Astrocyte (in vitro differentiated cells and primary cell): ENCODE measurements at regions not wholly inside any gene's neighbourhood (a gene's known extent, or its start where the extent isn't known, plus 50 kb on each side); places are given as distances from the start of the nearest gene placed in this dataset.

ENCODE experiments used
- DNase-seq: peaks from one replicate; pipeline ENCODE4 v3.0.0-alpha.2; 2010; ENCODE audit warnings: low read depth
- FAIRE-seq: peaks from 2 replicates; lab custom pipeline; 2011; peaks lifted over from hg19 to GRCh38; lab: Jason Lieb, UNC
- H2AFZ ChIP-seq: 2 replicates; pipeline ENCODE4 v1.6.0; 2012; ENCODE audit warnings: low read depth, low read length, inconsistent platforms
- H3K27ac ChIP-seq: 2 replicates; pipeline ENCODE4 v1.5.1; 2011; ENCODE audit warnings: low read depth, low read length, inconsistent platforms
- H3K27me3 ChIP-seq: 2 replicates; pipeline ENCODE4 v1.6.0; 2011; ENCODE audit warnings: low read length, inconsistent platforms; ENCODE audit not compliant: insufficient read depth
- H3K36me3 ChIP-seq: 2 replicates; pipeline ENCODE4 v1.5.1; 2011; ENCODE audit warnings: low read length, inconsistent platforms; ENCODE audit not compliant: insufficient read depth
- H3K4me1 ChIP-seq: 2 replicates; pipeline ENCODE4 v1.5.1; 2011; ENCODE audit warnings: low read length, inconsistent platforms; ENCODE audit not compliant: insufficient read depth
- H3K4me2 ChIP-seq: 2 replicates; pipeline ENCODE4 v1.6.0; 2012; ENCODE audit warnings: low read length, inconsistent platforms
- H3K4me3 ChIP-seq: 2 replicates; pipeline ENCODE4 v1.5.1; 2011; ENCODE audit warnings: low read depth, mild to moderate bottlenecking, low read length, inconsistent platforms; ENCODE audit not compliant: insufficient read depth
- H3K79me2 ChIP-seq: 2 replicates; pipeline ENCODE4 v1.6.0; 2012; ENCODE audit warnings: mild to moderate bottlenecking, low read length, inconsistent platforms; ENCODE audit not compliant: insufficient read depth
- H3K9ac ChIP-seq: 2 replicates; pipeline ENCODE4 v1.6.0; 2012; ENCODE audit warnings: mild to moderate bottlenecking, low read length, inconsistent platforms
- H3K9me3 ChIP-seq: 2 replicates; pipeline ENCODE4 v1.5.1; 2012; ENCODE audit warnings: low read depth, mild to moderate bottlenecking, low read length, inconsistent platforms; ENCODE audit not compliant: insufficient read depth
- H4K20me1 ChIP-seq: 2 replicates; pipeline ENCODE4 v1.6.0; 2012; ENCODE audit warnings: low read length, inconsistent platforms; ENCODE audit not compliant: insufficient read depth
- H3K27ac Mint-ChIP-seq: one replicate; pipeline ENCODE4 v1.8.0; 2021; ENCODE audit warnings: mild to moderate bottlenecking, mixed read lengths; ENCODE audit not compliant: unreplicated experiment
- H3K27me3 Mint-ChIP-seq: one replicate; pipeline ENCODE4 v1.8.0; 2021; ENCODE audit warnings: low read depth, mixed read lengths; ENCODE audit not compliant: unreplicated experiment
- H3K36me3 Mint-ChIP-seq: one replicate; pipeline ENCODE4 v1.8.0; 2021; ENCODE audit warnings: low read depth, mixed read lengths; ENCODE audit not compliant: unreplicated experiment
- H3K4me1 Mint-ChIP-seq: one replicate; pipeline ENCODE4 v1.8.0; 2021; ENCODE audit warnings: low read depth, mixed read lengths; ENCODE audit not compliant: unreplicated experiment
- H3K4me3 Mint-ChIP-seq: one replicate; pipeline ENCODE4 v1.8.0; 2021; ENCODE audit warnings: mild to moderate bottlenecking, moderate library complexity, mixed read lengths; ENCODE audit not compliant: unreplicated experiment
- H3K9me3 Mint-ChIP-seq: one replicate; pipeline ENCODE4 v1.8.0; 2021; ENCODE audit warnings: mild to moderate bottlenecking, mixed read lengths; ENCODE audit not compliant: unreplicated experiment
- CTCF ChIP-seq: IDR thresholded peaks from 2 replicates; pipeline ENCODE4 v1.5.1; 2011; ENCODE audit warnings: low read depth, mild to moderate bottlenecking, inconsistent platforms, low read length, moderate library complexity; ENCODE audit not compliant: insufficient read depth
- EZH2 ChIP-seq: IDR thresholded peaks from 2 replicates; pipeline ENCODE4 v1.6.1; 2012; ENCODE audit warnings: mild to moderate bottlenecking, low read length, inconsistent platforms; ENCODE audit not compliant: insufficient read depth

- Mint-ChIP-seq H3K36me3 (no peaks in the 10 kb centered on the region), H3K4me3 (no peak overlapping the region), H3K27me3 (peaks cover 71% of the 10 kb centered on the region), H3K9me3 (no peaks in the 10 kb centered on the region), H3K4me1 (no peaks in the 10 kb centered on the region), H3K27ac (no peak overlapping the region)
- no peak overlapping the region for H3K4me3 ChIP-seq
- peaks cover 2% of the 10 kb centered on the region for H3K27me3 ChIP-seq
- DNase-seq (no peak), FAIRE-seq (no peak)
- H3K4me2 ChIP-seq = no peak overlapping the region
- H3K4me1 ChIP-seq = no peaks in the 10 kb centered on the region
- H3K9ac ChIP-seq = no peak overlapping the region
- no peak overlapping the region for H2AFZ ChIP-seq
- H3K9me3 ChIP-seq = no peaks in the 10 kb centered on the region
- H3K27ac ChIP-seq = no peak overlapping the region
- no peaks in the 10 kb centered on the region for H4K20me1 ChIP-seq
- no peaks in the 10 kb centered on the region for H3K36me3 ChIP-seq
- no peak for TF ChIP-seq CTCF
- no peak for TF ChIP-seq EZH2
- H3K79me2 ChIP-seq = no peaks in the 10 kb centered on the region
Measured at GRCh38 chr17:73759324-73759723, 115.1 kb upstream of the SDK2 start.

- H3K4me1 ChIP-seq = no peaks in the 10 kb centered on the region
- Mint-ChIP-seq H3K27ac (no peak overlapping the region), H3K4me1 (no peaks in the 10 kb centered on the region), H3K4me3 (no peak overlapping the region), H3K27me3 (peaks cover 71% of the 10 kb centered on the region), H3K36me3 (no peaks in the 10 kb centered on the region), H3K9me3 (no peaks in the 10 kb centered on the region)
- no peaks in the 10 kb centered on the region for H3K9me3 ChIP-seq
- H3K27ac ChIP-seq = no peak overlapping the region
- FAIRE-seq (no peak), DNase-seq (no peak)
- H3K27me3 ChIP-seq = peaks cover 2% of the 10 kb centered on the region
- no peaks in the 10 kb centered on the region for H4K20me1 ChIP-seq
- H3K36me3 ChIP-seq = no peaks in the 10 kb centered on the region
- no peak overlapping the region for H3K4me3 ChIP-seq
- H2AFZ ChIP-seq = no peak overlapping the region
- no peak overlapping the region for H3K4me2 ChIP-seq
- no peak overlapping the region for H3K9ac ChIP-seq
- TF ChIP-seq EZH2 (no peak), CTCF (no peak)
- no peaks in the 10 kb centered on the region for H3K79me2 ChIP-seq
Measured at GRCh38 chr17:73759734-73760438, 115.6 kb upstream of the SDK2 start.

- no peak overlapping the region for H2AFZ ChIP-seq
- H3K36me3 ChIP-seq = no peaks in the 10 kb centered on the region
- DNase-seq = no peak
- no peaks in the 10 kb centered on the region for H3K9me3 Mint-ChIP-seq
- no peak overlapping the region for H3K27ac ChIP-seq
- H3K4me2 ChIP-seq = no peak overlapping the region
- H3K27me3 ChIP-seq = peaks cover 2% of the 10 kb centered on the region
- H3K4me3 ChIP-seq = no peak overlapping the region
- no peaks in the 10 kb centered on the region for H3K4me1 Mint-ChIP-seq
- no peaks in the 10 kb centered on the region for H3K36me3 Mint-ChIP-seq
- no peak for FAIRE-seq
- no peak overlapping the region for H3K9ac ChIP-seq
- H3K9me3 ChIP-seq = no peaks in the 10 kb centered on the region
- peaks cover 70% of the 10 kb centered on the region for H3K27me3 Mint-ChIP-seq
- H3K27ac Mint-ChIP-seq = no peak overlapping the region
- no peak for TF ChIP-seq CTCF
- TF ChIP-seq EZH2 = no peak
- no peak overlapping the region for H3K4me3 Mint-ChIP-seq
- H3K4me1 ChIP-seq = no peaks in the 10 kb centered on the region
- H3K79me2 ChIP-seq = no peaks in the 10 kb centered on the region
- no peaks in the 10 kb centered on the region for H4K20me1 ChIP-seq
Measured at GRCh38 chr17:73760439-73760758, 116.2 kb upstream of the SDK2 start.
